AG20443 (cell line): ENCODE measurements at regions not wholly inside any gene's neighbourhood (a gene's known extent, or its start where the extent isn't known, plus 50 kb on each side); places are given as distances from the start of the nearest gene placed in this dataset.
"Not testable (repeated sequence)": the region's sequence is repeated elsewhere in the genome, so short reads cannot be mapped to it uniquely, and the experiment has no call there.

Experiments used
- DNase-seq: peaks from one replicate; pipeline ENCODE4 v3.0.0; 2012; ENCODE audit warnings: low spot score, mixed read lengths

DNA sequence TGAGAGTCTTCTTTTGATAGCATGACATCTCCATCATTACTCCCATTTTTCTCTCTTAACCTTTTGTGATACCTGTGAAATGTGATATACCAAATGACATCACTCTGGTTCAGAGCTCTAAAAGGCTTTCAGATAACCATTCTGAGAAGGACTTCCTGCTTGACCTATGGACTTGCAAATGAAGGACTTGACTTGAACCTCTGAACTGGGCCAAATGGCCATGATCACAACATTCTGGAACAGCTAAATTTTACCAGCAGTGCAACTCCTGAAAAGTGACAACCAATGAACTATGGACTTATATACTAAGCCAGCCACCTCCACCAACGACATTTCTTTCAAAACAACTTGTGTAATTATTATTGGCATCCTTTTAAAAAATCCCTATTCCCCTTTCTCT lies 1085.8 kb upstream of the CITED2 start:
- no peak for DNase-seq

DNA sequence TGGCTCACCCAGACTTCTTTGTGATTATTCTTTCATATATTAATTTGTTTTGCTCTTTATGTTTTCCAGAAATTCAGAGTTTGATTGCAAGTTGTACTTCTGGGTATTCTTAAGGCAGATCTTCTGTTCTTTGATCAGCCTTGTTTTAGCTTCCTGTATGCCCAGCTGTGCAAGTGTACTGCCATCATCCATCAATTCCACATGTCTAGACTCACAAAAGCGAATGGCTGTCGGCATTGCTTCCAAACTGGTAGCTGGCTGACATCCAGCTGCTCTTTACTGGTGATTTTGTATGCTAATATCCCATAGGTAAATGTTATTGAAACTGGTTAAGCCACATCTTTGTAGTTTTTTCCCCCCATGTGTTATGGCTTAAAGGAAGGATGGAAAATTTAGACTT lies 1084.8 kb upstream of the CITED2 start:
- DNase-seq = no peak

DNA sequence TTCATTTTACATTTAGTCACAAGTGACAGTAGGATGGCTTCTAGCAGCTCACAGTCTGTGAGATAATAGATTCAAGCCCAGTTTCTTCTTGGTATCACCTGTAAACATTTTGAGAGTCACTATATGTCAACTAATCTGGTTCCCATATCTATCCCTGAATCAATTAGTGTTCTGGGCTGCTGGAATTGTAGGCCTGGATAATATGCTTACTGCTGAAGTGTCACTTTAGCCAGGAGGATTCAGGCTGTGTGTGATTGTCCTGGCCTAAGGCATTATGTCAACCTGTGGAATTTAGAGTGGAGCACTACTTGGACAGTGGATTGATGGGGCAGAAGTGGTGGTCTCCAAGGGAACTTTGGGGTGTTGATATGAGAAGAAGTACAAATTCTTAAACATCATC lies 1071.8 kb upstream of the CITED2 start:
- no peak for DNase-seq

DNA sequence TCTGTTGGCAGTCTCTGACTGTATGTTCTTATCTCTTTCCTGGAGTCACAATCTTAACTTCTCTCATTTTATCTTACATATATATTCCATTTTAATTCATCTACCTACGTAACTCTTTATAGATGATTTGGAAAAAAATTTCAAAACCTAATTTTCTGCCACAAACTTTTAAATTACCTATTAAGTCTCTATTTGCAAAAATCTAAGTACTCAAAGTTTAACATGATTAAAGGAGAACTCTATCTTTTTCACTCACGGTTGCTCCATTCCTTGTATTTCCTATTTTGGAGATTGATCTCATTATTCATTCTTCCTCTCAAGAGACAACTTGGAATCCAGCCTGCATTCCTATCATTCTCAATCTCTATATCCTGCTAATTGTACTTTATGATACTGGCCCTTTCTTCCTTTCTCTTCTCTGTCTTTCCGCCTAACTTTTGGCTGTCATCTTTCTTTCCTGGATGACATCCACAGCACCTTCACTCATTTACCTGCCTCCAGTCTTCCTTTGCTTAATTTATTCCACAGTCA lies 1071.1 kb upstream of the CITED2 start:
- peak; percentile 24 for DNase-seq

DNA sequence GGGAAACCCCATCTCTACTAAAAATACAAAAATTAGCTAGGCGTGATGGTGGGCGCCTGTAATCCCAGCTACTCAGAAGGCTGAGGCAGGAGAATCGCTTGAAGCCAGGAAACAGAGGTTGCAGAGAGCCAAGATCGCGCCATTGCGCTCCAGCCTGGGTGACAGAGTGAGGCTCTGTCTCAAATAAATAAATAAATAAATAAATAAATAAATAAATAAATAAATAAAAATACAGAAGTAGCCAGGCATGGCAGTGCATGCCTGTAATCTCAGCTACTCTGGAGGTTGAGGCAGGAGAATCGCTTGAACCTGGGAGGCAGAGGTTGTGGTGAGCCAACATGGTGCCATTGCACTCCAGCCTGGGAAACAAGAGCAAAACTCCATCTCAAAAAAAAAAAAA lies 1068.7 kb upstream of the CITED2 start:
- DNase-seq = not testable (repeated sequence)

DNA sequence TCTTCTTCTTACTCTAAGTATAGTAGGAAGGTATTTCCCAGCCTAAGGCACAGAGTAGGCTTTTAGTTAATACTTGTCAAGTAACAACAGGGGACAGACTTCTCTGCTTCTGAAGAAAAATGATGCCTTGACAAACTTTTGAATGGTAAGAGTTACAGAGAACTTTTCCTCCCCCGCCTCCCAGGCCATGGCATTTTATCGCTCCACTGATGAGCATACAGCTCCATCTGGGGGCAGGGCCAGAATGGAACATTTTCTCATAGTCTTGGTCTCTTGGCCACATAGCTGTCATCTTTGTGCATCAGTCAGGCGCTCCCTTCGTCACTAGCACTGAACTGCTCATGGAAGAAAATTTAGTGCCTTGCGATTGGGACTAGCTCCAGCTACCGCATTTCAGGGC lies 1066.8 kb upstream of the CITED2 start:
- peak; percentile 62 for DNase-seq

DNA sequence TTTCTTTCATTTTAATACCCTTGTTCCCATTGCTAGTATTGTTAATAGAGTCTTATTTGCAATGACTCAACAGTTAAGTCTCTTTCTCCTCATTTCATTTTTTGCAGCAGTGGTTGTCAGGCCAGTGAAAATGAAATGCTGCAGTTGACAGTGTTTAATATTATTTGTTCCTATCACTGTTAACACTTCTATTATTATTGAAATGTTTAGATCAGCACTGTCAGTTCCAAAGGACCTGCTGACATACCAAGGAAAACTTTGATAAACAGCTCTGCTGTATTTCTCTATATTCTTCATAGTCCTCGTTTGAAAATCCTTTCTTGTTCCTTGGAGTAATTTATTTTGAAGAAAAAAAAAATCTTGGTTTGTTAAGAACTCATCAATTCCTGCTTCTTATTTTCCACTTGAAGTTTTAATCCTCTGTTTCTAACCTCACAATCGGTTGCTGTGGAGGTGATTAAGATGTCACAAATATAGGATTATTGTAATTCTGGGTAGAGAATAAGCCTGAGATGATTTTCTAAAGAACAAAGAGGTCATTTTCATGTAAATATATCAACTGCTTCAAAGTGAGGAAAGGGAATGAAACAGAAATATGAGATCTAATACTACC lies 1065.9 kb upstream of the CITED2 start:
- DNase-seq = no peak

DNA sequence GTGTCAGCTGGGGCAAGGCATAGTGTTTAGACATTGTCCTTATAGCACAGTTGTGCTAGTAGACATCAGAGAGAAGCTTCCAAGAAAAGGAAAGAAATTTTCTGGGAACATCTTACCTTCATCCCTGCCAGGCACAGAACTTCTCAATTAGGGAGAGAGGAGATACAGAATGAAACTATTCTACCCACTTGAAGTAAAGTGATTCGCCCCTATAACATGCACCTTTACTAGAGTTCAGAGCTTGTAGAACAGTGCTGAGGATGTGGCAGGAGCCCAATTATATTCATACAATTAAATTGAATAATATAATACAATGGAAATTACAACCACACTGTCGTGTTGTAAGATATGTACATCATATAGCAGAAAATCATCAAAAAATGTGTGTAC lies 1063.9 kb upstream of the CITED2 start:
- DNase-seq = no peak

DNA sequence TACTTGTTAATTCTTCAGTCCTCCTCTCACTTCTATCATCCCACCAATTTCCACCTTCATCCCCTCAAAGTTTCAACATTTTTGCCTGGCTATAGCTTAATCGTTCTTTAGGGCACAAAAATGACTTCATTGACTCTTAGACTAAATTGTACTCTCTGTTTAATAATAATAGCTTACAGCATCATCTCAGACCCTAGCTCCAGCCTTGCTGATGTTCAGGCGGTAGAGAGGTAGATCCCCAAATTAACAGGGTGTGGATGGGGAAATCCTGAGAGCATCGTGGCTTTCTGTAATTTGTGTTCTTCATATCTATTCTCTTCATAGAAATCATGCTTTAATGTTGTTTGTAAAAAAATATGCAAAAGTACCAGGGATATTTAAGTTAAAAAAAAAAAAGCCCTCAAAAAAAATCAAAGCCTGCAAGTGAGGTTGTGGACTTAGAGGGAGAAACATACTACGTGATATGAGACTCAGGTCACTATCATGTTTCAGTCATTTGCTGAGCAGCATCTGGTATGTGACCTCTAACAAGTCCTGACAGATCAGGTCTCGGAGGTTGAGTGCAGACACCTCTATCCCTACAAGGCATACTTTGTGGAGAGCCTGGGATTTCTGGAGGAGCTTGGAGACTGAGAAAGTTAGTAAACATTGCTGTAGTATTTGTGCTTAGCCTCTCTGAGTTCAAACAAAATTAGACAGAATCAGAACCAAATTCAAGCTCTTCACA lies 1063.3 kb upstream of the CITED2 start:
- no peak for DNase-seq

DNA sequence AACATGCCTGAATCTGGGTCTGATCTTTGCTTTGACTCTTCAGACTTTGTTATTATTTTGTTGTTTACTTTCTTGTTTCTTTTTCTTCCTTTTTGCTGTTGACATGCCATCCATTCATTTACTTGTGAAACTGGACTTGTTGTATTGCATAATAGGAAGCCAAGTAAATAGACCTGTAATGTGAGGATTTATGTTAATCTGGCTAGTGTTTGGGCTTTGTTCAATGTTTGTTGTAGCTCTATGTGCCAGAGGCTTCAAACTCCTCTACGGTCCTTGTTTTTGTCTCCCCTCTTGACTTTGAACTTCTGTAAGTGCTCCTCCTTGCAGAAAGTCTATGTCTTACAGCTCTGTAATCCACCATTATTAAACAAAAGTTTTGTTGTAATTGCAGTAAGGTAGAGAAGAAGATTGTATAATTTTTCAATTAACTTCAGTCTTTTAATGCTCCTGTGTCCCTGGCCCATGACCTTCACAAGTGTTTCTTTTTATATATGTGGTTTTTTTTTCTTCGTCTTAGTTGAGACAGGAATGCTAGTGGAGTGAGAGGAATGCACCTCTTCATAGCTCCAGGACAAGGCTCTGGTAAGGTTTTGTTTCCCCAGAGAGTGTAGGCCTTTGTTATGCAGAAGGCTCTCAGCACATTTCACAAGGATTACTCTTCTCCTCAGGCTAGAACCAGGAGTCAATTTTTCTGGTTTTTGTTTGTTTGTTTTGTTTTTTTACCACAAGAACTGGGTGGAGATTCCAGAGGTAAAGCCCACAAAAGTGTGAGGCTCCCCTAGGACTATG lies 1061.8 kb upstream of the CITED2 start:
- DNase-seq = peak; percentile 73

DNA sequence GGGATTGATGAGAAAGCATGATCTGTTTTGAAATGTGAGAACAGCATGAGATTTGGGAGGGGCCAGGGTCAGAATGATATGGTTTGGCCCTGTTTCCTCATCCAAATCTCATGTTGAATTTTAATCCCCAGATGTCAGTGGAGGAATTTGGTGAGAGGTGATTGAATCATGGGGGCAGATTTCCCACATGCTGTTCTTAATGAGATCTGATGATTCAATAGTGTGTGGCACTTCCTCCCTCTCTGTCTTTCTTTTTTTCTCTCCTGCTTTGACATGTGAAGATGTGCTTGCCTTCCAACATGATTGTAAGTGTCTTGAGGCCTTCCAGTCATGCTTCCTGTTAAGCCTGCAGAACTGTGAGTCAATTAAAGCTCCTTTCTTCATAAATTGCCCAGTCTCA lies 1060.3 kb upstream of the CITED2 start:
- no peak for DNase-seq

DNA sequence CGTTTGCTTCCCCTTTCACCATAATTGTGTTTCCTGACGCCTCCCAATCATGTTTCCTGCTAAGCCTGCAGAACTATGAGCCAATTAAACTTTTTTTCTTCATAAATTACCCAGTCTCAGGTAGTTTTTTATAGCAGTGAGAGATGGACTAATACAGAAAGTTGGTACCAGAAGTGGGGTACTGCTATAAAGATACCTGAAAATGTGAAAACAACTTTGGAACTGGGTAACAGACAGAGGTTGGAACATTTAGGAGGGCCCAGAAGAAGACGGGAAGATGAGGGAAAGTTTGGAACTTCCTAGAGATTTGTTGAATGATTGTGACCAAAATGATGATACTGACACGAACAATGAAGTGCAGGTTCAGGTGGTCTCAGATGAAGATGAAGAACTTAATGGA lies 1058.6 kb upstream of the CITED2 start:
- DNase-seq = no peak

DNA sequence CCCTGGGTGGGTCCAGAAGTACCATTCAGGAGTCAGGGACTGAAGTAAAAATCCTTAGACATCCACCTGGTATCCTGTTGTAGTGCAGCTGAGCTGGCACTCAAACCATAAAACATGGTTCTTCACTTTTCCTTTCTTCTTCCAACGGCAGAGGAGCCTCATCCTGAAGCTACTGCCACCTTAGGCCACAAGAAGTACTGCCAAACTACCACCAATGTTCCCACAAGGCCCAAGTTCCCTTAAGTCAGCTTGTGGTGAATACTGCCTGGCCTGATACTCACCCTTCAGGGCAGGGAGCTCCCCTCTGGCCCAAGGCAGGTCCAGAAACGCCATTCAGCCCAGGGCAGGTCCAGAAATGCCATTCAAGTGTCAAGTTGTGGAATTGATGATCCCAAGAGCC lies 1053.4 kb upstream of the CITED2 start:
- DNase-seq = no peak

DNA sequence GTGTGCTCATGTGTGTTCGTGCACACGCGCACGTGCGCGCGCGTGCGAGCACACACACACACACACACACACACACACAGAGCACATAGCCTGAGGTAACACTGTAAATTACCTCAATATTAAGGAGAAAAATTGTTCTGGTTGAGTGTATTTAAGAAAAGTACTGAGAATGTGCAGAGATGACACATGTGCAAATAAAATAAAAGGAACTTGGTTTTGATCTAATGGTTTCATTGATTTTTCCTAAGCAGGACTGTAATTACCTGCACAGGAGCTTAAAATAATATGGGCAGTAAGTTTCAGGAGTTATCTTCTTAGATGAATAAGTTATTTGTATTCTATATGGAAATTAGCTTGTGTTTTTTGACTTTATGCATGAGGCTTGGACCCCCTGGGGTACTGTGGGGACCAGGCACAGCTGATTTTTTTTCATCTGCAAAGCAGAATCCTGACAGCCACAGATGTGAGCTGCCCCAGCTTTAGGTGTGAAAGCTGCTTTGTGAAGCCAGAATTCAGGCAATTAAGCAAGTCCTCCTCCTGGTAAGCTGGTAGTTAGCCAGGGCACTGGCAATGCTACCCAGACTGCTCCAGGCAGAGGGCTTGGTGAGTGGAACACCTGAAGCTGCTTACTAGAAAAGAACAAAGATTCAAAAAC lies 1040.6 kb upstream of the CITED2 start:
- DNase-seq = no peak

DNA sequence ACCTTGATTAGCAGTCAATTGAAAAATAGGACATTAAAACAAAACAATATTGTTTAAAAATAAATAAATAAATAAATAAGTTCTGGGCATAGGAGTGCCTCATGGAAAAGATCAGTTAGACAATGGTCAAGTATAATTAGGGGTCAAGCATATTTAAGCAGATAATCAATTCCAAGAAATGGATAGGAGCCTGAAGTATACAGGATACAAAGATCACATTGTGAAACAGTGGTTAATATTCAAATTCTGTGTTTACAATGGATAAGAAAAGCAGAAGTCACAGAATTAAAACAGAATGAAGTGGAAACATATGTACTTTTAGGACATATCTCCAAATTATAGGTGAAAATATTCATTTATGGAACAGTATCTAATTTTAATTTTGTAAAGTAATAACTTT lies 1028.6 kb upstream of the CITED2 start:
- no peak for DNase-seq

DNA sequence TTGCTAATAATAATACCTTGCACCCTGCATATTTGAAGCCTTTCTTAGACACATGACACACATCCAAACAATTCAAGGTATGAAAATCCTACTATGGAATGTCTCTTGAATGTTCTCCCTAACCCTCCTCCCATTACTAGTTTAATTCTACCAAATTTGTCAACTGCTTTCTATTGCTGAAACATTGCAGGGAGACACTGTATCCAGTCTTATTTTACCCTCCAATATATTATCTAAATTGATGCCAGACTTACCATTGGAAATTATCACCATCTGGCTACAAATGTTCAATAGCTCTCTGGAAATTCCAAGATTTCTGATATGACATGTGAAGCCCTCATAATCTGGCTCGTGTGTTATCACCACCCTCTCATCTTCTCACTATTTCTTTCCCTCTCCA lies 1027.3 kb upstream of the CITED2 start:
- DNase-seq = no peak

DNA sequence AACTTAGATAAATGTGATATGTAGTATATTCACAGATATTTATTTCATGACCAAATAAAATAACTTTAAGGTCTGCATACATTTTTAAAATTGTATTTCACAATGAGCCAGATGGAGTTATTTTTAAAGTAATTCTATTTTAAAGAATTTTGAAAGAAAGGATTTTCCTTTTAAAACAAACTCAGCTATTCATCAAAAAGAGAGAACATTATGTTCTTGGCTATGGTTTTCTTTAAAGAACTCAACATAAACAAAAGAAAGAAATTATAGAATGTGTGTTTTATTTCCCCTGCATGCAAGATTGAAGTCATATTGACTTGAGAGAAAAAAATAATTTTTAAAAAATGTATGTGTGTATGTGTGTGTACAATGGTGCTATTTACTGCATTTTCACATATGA lies 1023.6 kb upstream of the CITED2 start:
- no peak for DNase-seq

DNA sequence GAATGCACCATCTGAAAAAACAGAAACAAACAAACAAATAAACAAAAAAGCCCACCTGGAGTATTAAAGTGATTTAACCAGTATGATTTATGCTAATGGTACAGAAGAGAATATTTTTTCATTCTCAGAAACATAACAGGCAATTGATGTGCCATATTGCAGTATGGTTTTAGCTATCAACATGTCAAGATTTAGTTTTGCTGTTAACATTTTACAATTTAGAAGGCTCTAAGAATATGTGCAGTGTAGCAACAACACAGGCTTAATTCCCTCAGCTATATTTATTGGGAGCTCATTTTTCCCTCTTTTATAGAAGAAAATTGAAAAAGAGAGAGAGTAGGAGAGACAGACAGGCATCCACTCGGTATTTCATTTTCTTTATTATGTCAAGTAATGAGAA lies 1022.7 kb upstream of the CITED2 start:
- DNase-seq = no peak

DNA sequence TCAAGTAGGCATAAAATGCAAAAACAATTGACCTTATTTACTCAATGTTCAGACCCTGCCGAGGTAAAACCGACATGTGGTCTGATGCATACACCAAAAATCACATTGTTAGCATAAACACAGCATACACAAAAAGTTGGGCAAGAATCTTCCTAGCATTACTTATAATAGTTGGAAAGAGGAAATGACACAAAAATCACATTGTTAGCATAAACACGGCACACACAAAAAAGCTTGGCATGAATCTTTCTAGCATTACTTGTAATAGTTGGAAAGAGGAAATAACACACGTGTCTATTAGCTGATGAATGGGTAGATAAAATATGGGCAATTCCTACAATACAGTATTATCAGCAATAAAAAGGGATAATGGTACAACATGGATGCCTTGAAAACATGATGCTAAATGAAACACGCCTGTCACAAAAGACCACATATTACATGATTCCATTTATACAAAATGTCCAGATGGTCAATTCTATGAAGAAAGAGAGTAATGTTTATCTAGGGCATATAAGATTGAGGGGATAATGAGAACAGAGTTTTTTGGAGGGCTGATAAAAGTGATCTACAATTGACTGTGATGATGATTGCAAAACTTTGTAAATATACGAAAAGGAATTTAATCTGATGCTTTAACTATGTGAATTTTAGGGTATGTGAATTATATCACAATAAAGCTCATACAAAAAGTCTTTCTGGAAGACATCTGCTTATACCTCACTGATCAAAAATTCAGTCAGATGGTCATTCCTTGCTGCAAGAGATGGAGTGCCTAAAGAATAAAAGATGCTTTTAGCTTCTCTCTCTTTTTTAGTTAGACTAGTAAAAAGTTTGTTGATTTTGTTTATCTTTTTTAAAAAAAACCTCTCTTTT lies 1019.5 kb upstream of the CITED2 start:
- no peak for DNase-seq

DNA sequence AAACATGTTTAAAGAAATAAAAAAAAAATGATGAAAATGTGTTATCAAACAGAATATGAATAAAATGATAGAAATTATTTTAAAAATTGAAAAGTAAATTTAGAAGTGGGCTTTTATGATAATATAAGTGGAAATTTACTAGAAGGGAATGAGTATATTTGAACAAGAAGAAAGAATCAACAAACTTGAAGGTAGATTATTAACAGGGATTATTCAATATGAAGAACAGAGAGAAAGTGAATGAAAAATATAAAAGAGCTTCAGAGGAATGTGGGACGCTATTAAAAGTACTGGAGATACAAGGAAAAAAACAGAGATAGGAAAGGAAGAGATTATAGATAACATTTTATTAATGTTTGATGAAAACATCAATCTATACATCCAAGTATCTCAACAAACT lies 1014.4 kb upstream of the CITED2 start:
- no peak for DNase-seq

DNA sequence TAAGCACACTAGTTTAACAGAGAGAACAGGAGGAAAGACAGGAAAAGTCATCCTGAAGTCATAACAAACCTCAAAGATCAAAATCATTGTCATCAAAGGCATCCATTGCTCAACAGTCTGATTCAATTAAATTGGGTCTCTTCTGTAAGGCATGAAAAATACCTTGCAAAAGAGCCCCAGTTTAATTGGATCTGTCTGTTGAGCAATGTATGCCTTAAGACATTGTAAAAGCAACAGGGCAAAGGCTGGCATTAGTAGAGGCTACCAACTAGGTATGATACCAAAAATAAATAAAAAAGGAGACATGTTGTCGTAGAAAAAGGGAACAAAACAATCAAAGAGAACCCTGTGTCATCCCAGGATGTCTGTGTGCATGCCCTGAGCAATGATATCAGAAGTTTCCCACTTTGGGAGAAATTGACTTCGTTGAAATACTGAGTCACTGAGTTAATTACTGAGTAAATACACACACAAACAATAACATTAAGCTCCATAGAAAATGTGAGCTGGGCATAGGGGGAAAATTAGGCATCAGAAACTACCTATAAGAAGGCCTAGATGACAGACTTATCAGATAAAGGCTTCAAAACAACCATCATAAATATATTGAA lies 1013.8 kb upstream of the CITED2 start:
- DNase-seq = no peak
